Fibroblast of villous mesenchyme (primary cell): ENCODE measurements at regions not wholly inside any gene's neighbourhood (a gene's known extent, or its start where the extent isn't known, plus 50 kb on each side); places are given as distances from the start of the nearest gene placed in this dataset.
A peak's percentile ranks its signal among the peaks of the same experiment; 100 is the strongest.

ENCODE experiments used
- DNase-seq: peaks from one replicate; pipeline ENCODE4 v3.0.0-alpha.2; 2010; ENCODE audit warnings: low read depth
- H3K4me3 ChIP-seq: 2 replicates; pipeline ENCODE4 v1.5.1; 2011; ENCODE audit warnings: low read depth, mild to moderate bottlenecking, low read length
- CTCF ChIP-seq: IDR thresholded peaks from 2 replicates; pipeline ENCODE4 v1.5.1; 2012; ENCODE audit warnings: low read depth, mild to moderate bottlenecking, low read length; ENCODE audit not compliant: insufficient read depth

- DNase-seq, result no peak
- no peak for TF ChIP-seq CTCF
Observed at GRCh38 chr9:16248822-16249221, 621.6 kb downstream of the BNC2 start.

DNA sequence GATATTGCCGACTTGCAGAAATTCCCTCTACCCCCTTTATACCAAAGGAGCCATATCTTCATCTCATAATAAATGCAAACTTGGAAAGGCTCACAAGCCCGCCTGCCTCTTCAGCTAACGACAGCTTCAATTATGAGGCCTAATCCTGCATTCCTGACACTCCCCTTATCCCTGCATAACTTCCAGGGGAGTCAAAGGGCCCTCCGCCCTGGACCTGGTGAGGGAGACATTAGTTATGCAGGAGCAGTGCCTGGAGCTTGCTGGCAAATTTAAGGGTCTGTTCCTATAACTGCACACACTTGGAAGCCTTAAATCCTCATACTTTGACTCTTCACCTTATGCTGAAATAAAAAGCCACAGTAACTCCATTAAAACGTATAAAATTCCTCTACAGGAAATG is 617.9 kb downstream of the BNC2 start:
- no peak overlapping the region for H3K4me3 ChIP-seq
- no peak for TF ChIP-seq CTCF
- DNase-seq, result no peak

More at GRCh38 chr9:16248822-16249221, 621.6 kb downstream of the BNC2 start:
- no peak overlapping the region for H3K4me3 ChIP-seq

- no peak for DNase-seq
- no peak for TF ChIP-seq CTCF
- H3K4me3 ChIP-seq, result no peak overlapping the region
Observed at GRCh38 chr9:16254674-16255073, 615.8 kb downstream of the BNC2 start.

GRCh38 chr9:16255217-16255616 is 615.3 kb downstream of the BNC2 start:
- H3K4me3 ChIP-seq, result no peak overlapping the region
- no peak for DNase-seq
- TF ChIP-seq CTCF, result no peak

GRCh38 chr9:16257604-16258003 is 612.9 kb downstream of the BNC2 start:
- TF ChIP-seq CTCF, result peak; percentile 88

DNA sequence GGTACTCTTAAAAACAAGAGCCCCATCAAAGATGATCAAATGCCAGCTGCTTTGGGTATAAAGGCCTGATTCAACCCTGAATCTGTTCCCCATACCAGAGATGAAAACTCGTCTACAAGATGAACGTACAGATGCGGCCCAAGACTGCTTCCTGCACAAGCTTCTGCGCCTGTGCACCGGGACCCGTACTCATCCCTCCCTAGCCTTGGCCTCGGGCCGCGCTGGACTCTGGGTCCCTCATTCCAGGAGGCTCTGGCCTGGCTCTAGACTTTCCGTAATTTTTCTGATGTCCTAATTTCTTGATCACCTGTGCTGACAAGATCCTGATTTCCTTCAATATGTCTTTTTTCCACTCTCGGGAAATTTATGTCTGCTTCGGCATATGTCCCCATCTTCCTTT is 612.3 kb downstream of the BNC2 start:
- no peak for DNase-seq
- TF ChIP-seq CTCF, result no peak
- no peak overlapping the region for H3K4me3 ChIP-seq

More at GRCh38 chr9:16257604-16258003, 612.9 kb downstream of the BNC2 start:
- DNase-seq, result peak; percentile 38
- H3K4me3 ChIP-seq, result no peak overlapping the region

- H3K4me3 ChIP-seq, result no peak overlapping the region
- TF ChIP-seq CTCF, result no peak
- DNase-seq, result no peak
Observed at GRCh38 chr9:16258708-16259107, 611.8 kb downstream of the BNC2 start.
